GM12891 (cell line): ENCODE measurements at regions not wholly inside any gene's neighbourhood (a gene's known extent, or its start where the extent isn't known, plus 50 kb on each side); places are given as distances from the start of the nearest gene placed in this dataset.

ENCODE experiments used
- PAX5 ChIP-seq: IDR thresholded peaks from 2 replicates; pipeline ENCODE4 v1.6.1; 2011; ENCODE audit warnings: low read length, moderate library complexity, mild to moderate bottlenecking; ENCODE audit not compliant: insufficient read depth, severe bottlenecking
- POLR2A ChIP-seq: IDR thresholded peaks from 2 replicates; pipeline ENCODE4 v1.6.1; 2011; ENCODE audit warnings: low read depth, low read length, control low read depth
- POLR2AphosphoS5 ChIP-seq: IDR thresholded peaks from 2 replicates; pipeline ENCODE4 v1.6.1; 2011; ENCODE audit warnings: low read depth, low read length, control low read depth
- POU2F2 ChIP-seq: IDR thresholded peaks from 2 replicates; pipeline ENCODE4 v1.6.1; 2011; ENCODE audit warnings: low read depth, mild to moderate bottlenecking, control low read depth, low read length, moderate library complexity
- SPI1 ChIP-seq: IDR thresholded peaks from 2 replicates; pipeline ENCODE4 v1.6.1; 2011; ENCODE audit warnings: low read depth, low read length, control low read depth
- TAF1 ChIP-seq: IDR thresholded peaks from 2 replicates; pipeline ENCODE4 v1.6.1; 2011; ENCODE audit warnings: low read depth, low read length, control low read depth

DNA sequence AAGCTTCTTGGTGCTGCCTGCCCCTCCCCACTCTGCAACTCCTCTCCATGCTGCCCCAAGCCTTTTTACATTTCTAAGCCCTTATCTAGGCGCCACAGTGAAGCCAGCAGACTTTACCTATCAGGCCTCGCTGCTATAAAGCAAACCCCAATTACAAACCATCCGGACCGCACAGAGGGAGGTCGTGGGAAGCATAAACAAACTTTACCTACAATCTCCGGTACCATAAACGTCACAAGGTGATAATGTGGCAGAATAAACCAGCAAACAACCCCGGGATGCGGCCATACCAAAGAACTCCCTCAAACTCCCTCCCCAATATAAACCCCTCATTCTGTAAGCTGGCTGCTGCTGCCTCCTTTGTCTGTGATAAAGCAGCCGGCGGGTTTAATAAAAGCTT lies 54.0 kb upstream of the ZCCHC13 start:
- TF ChIP-seq POLR2A (no peak), TAF1 (no peak), SPI1 (no peak), POLR2AphosphoS5 (no peak), POU2F2 (no peak), PAX5 (no peak)
